GM18520 (cell line): ENCODE measurements at regions not wholly inside any gene's neighbourhood (a gene's known extent, or its start where the extent isn't known, plus 50 kb on each side); places are given as distances from the start of the nearest gene placed in this dataset.

ENCODE experiments used
- ATAC-seq: cut with Tn5 transposase; IDR thresholded peaks from one replicate; pipeline ENCODE4 v1.9.1; 2021; ENCODE audit not compliant: unreplicated experiment

GRCh38 chr7:115883629-115884028 lies 146.9 kb downstream of the TFEC start:
- no peak for ATAC-seq

GRCh38 chr7:115881476-115881875 lies 149.1 kb downstream of the TFEC start:
- ATAC-seq = no peak

GRCh38 chr7:115879171-115879570 lies 151.4 kb downstream of the TFEC start:
- ATAC-seq = no peak

GRCh38 chr7:115869801-115870200 lies 160.8 kb downstream of the TFEC start:
- no peak for ATAC-seq

GRCh38 chr7:115869190-115869589 lies 161.4 kb downstream of the TFEC start:
- no peak for ATAC-seq

- no peak for ATAC-seq
Measured at GRCh38 chr7:115868369-115868768, 162.2 kb downstream of the TFEC start.

- ATAC-seq = no peak
Measured at GRCh38 chr7:115864082-115864481, 166.5 kb downstream of the TFEC start.

GRCh38 chr7:115851291-115851690 lies 179.3 kb downstream of the TFEC start:
- ATAC-seq = no peak

GRCh38 chr7:115850774-115851173 lies 179.8 kb downstream of the TFEC start:
- ATAC-seq = no peak

GRCh38 chr7:115844857-115845256 lies 185.7 kb downstream of the TFEC start:
- ATAC-seq = no peak

- no peak for ATAC-seq
Measured at GRCh38 chr7:115840702-115841101, 189.9 kb downstream of the TFEC start.

GRCh38 chr7:115838829-115839228 lies 191.7 kb downstream of the TFEC start:
- ATAC-seq = no peak

- no peak for ATAC-seq
Measured at GRCh38 chr7:115831371-115831770, 199.2 kb downstream of the TFEC start.

- no peak for ATAC-seq
Measured at GRCh38 chr7:115827305-115828045, 203.1 kb downstream of the TFEC start.

GRCh38 chr7:115825456-115826115 lies 205.0 kb downstream of the TFEC start:
- ATAC-seq = no peak

GRCh38 chr7:115822801-115823200 lies 207.8 kb downstream of the TFEC start:
- ATAC-seq = no peak

GRCh38 chr7:115822380-115822779 lies 208.2 kb downstream of the TFEC start:
- no peak for ATAC-seq

- no peak for ATAC-seq
Measured at GRCh38 chr7:115816318-115816974, 214.1 kb downstream of the TFEC start.

GRCh38 chr7:115812794-115813193 lies 217.8 kb downstream of the TFEC start:
- ATAC-seq = no peak

GRCh38 chr7:115805458-115805857 lies 225.1 kb downstream of the TFEC start:
- ATAC-seq = no peak

GRCh38 chr7:115802415-115802814 lies 228.1 kb downstream of the TFEC start:
- ATAC-seq = no peak

- no peak for ATAC-seq
Measured at GRCh38 chr7:115799430-115799829, 231.1 kb downstream of the TFEC start.
